HepG2 (cell line): ENCODE measurements at regions not wholly inside any gene's neighbourhood (a gene's known extent, or its start where the extent isn't known, plus 50 kb on each side); places are given as distances from the start of the nearest gene placed in this dataset.

Experiments used
- AKNA ChIP-seq: sonication (generic); formaldehyde crosslinking; IDR thresholded peaks from 2 replicates; pipeline ENCODE4 v1.4.0; 2020; ENCODE audit warnings: missing genetic modification reagents, borderline replicate concordance
- ARNT ChIP-seq: fragments of 450-650 bp; IDR thresholded peaks from 2 replicates; pipeline ENCODE4 v1.6.1; 2017
- FIP1L1 ChIP-seq: fragments of 200-400 bp; formaldehyde crosslinking; IDR thresholded peaks from 2 replicates; pipeline ENCODE4 v1.6.1; 2018; ENCODE audit warnings: low read depth, mild to moderate bottlenecking, low read length, moderate library complexity, borderline replicate concordance; ENCODE audit not compliant: insufficient read depth
- FOXA3 ChIP-seq: IDR thresholded peaks from 2 replicates; pipeline ENCODE4 v1.6.1; 2016; ENCODE audit warnings: missing genetic modification reagents, missing compliant biosample characterization
- GLI4 ChIP-seq: sonication (generic); formaldehyde crosslinking; IDR thresholded peaks from 2 replicates; pipeline ENCODE4 v1.5.1; 2020; ENCODE audit warnings: missing genetic modification reagents, mild to moderate bottlenecking, moderate library complexity, borderline replicate concordance
- HMG20B ChIP-seq: conservative IDR thresholded peaks from 2 replicates; pipeline ENCODE4 v1.6.1; 2016; ENCODE audit warnings: missing genetic modification reagents, missing compliant biosample characterization
- HNRNPL ChIP-seq: fragments of 200-400 bp; formaldehyde crosslinking; IDR thresholded peaks from 2 replicates; pipeline ENCODE4 v1.6.1; 2017; ENCODE audit warnings: mild to moderate bottlenecking, low read depth, low read length
- MNT ChIP-seq: fragments of 450-650 bp; IDR thresholded peaks from 2 replicates; pipeline ENCODE4 v1.6.1; 2016
- NFE2 ChIP-seq: sonication (generic); formaldehyde crosslinking; IDR thresholded peaks from 2 replicates; pipeline ENCODE4 v1.4.0; 2020; ENCODE audit warnings: missing genetic modification reagents
- REL ChIP-seq: sonication (generic); formaldehyde crosslinking; conservative IDR thresholded peaks from 2 replicates; pipeline ENCODE4 v1.8.0; 2022; ENCODE audit warnings: mild to moderate bottlenecking, missing genetic modification reagents, moderate library complexity
- SAP130 ChIP-seq: IDR thresholded peaks from 2 replicates; pipeline ENCODE4 v1.6.1; 2016; ENCODE audit warnings: low read depth
- SMARCC2 ChIP-seq: fragments of 450-650 bp; IDR thresholded peaks from 2 replicates; pipeline ENCODE4 v1.6.1; 2017; ENCODE audit warnings: antibody characterized with exemption, mild to moderate bottlenecking
- ZBTB26 ChIP-seq: IDR thresholded peaks from 2 replicates; pipeline ENCODE4 v1.6.1; 2016; ENCODE audit warnings: missing compliant biosample characterization, missing genetic modification reagents, borderline replicate concordance
- ZBTB43 ChIP-seq: sonication (generic); formaldehyde crosslinking; conservative IDR thresholded peaks from 2 replicates; pipeline ENCODE4 v1.4.0; 2020; ENCODE audit warnings: missing genetic modification reagents
- ZMAT3 ChIP-seq: sonication (generic); formaldehyde crosslinking; conservative IDR thresholded peaks from 2 replicates; pipeline ENCODE4 v1.7.0; 2021; ENCODE audit warnings: missing genetic modification reagents
- ZNF546 ChIP-seq: sonication (generic); formaldehyde crosslinking; conservative IDR thresholded peaks from 2 replicates; pipeline ENCODE4 v1.8.1; 2023; ENCODE audit warnings: mild to moderate bottlenecking, missing genetic modification reagents
- ZNF644 ChIP-seq: IDR thresholded peaks from 2 replicates; pipeline ENCODE4 v1.6.1; 2016; ENCODE audit warnings: low read depth
- ZNF800 ChIP-seq: sonication (generic); formaldehyde crosslinking; IDR thresholded peaks from 2 replicates; pipeline ENCODE4 v1.4.0; 2020; ENCODE audit warnings: missing genetic modification reagents
- ZNF878 ChIP-seq: sonication (generic); formaldehyde crosslinking; IDR thresholded peaks from 2 replicates; pipeline ENCODE4 v1.8.1; 2023; ENCODE audit warnings: mild to moderate bottlenecking, missing genetic modification reagents, moderate library complexity

GRCh38 chr20:50369225-50370035 is 140.8 kb upstream of the PTPN1 start (continued):
- no peak; the same call in 1 of the 2 replicates for TF ChIP-seq ZNF644 (CRISPR knock-in tag)
- no peak for TF ChIP-seq ZMAT3 (CRISPR knock-in tag)
- TF ChIP-seq AKNA (CRISPR knock-in tag): no peak
- no peak for TF ChIP-seq SMARCC2
- peak; percentile 25; the same call in 1 of the 2 replicates for TF ChIP-seq GLI4 (CRISPR knock-in tag)
- TF ChIP-seq SAP130: peak; percentile 65
- TF ChIP-seq MNT: no peak
- TF ChIP-seq FOXA3 (CRISPR knock-in tag): 0 out of 2 replicates have a peak, but pooled peaks have one; percentile 50
- peak; percentile 62; the same call in 1 of the 2 replicates for TF ChIP-seq HNRNPL
- no peak for TF ChIP-seq ZNF546 (CRISPR knock-in tag)
- peak; percentile 55; the same call in 1 of the 2 replicates for TF ChIP-seq ZBTB43
- no peak; the same call in 1 of the 2 replicates for TF ChIP-seq REL (CRISPR knock-in tag)
- TF ChIP-seq ZNF800 (CRISPR knock-in tag): no peak
- TF ChIP-seq ZNF878 (CRISPR knock-in tag): no peak
- TF ChIP-seq HMG20B: no peak
- TF ChIP-seq ZBTB26: peak; percentile 59; the same call in 1 of the 2 replicates
- no peak for TF ChIP-seq FIP1L1
- TF ChIP-seq NFE2 (CRISPR knock-in tag): no peak
- no peak for TF ChIP-seq ARNT
